ENCODE measurements at regions not wholly inside any gene's neighbourhood (a gene's known extent, or its start where the extent isn't known, plus 50 kb on each side); places are given as distances from the start of the nearest gene placed in this dataset.

- ChIA-PET POLR2A (no interaction called here), CTCF (no interaction called here)
- no peaks in the 10 kb centered on the region for H3K9me3 Mint-ChIP-seq
- no peaks in the 10 kb centered on the region for H3K36me3 Mint-ChIP-seq
- peaks cover 18% of the 10 kb centered on the region for H3K27me3 Mint-ChIP-seq (ENCODE audit: low read depth)
- ATAC-seq = no peak
- no peak for DNase-seq (ENCODE audit: low spot score)
- no peak overlapping the region for H3K4me3 Mint-ChIP-seq
- peaks cover 5% of the 10 kb centered on the region; the same call in 1 of the 2 replicates for H3K4me1 Mint-ChIP-seq
- no peak overlapping the region for H3K27ac Mint-ChIP-seq
- TF ChIP-seq ZNF425 (CRISPR knock-in tag; conservative IDR thresholded peaks at IDR 0.05) (no peak), ZSCAN18 (CRISPR knock-in tag; IDR thresholded peaks at IDR 0.05) (no peak), SMAD3 (CRISPR knock-in tag; IDR thresholded peaks at IDR 0.05; ENCODE audit: borderline replicate concordance) (no peak), ZNF263 (CRISPR knock-in tag; IDR thresholded peaks at IDR 0.05; ENCODE audit: low read depth) (no peak), CREM (CRISPR knock-in tag; IDR thresholded peaks at IDR 0.05) (no peak), ZNF423 (CRISPR knock-in tag; IDR thresholded peaks at IDR 0.05) (no peak), KAT7 (CRISPR knock-in tag; IDR thresholded peaks at IDR 0.05; ENCODE audit: borderline replicate concordance) (no peak), TCF7 (CRISPR knock-in tag; IDR thresholded peaks at IDR 0.05; ENCODE audit: low read depth) (no peak), TEAD4 (CRISPR knock-in tag; IDR thresholded peaks at IDR 0.05) (no peak), OVOL2 (CRISPR knock-in tag; IDR thresholded peaks at IDR 0.05; ENCODE audit: borderline replicate concordance) (no peak), GABPB1 (CRISPR knock-in tag; IDR thresholded peaks at IDR 0.05) (no peak), CTCF (IDR thresholded peaks at IDR 0.05) (no peak), SMAD4 (CRISPR knock-in tag; IDR thresholded peaks at IDR 0.05) (no peak), JAZF1 (CRISPR knock-in tag; IDR thresholded peaks at IDR 0.05) (no peak)
Observed at GRCh38 chr10:106511917-106512316, 652.6 kb downstream of the SORCS1 start.

- ChIA-PET CTCF (no interaction called here), POLR2A (no interaction called here)
- Mint-ChIP-seq H3K4me1 (peaks cover 5% of the 10 kb centered on the region; the same call in 1 of the 2 replicates), H3K4me3 (no peak overlapping the region), H3K9me3 (no peaks in the 10 kb centered on the region), H3K36me3 (no peaks in the 10 kb centered on the region), H3K27me3 (ENCODE audit: low read depth) (peaks cover 14% of the 10 kb centered on the region), H3K27ac (no peak overlapping the region)
- TF ChIP-seq ELF4 (CRISPR knock-in tag; IDR thresholded peaks at IDR 0.05; ENCODE audit: low read depth) (no peak), ZBTB21 (CRISPR knock-in tag; IDR thresholded peaks at IDR 0.05; ENCODE audit: borderline replicate concordance) (no peak), CREB1 (CRISPR knock-in tag; IDR thresholded peaks at IDR 0.05) (no peak), TP53 (CRISPR knock-in tag; IDR thresholded peaks at IDR 0.05) (no peak)
- no peak for DNase-seq (ENCODE audit: low spot score)
- no peak for ATAC-seq
Observed at GRCh38 chr10:106508950-106509349, 655.6 kb downstream of the SORCS1 start.

- H3K9me3 Mint-ChIP-seq = no peaks in the 10 kb centered on the region
- no peak overlapping the region for H3K27ac Mint-ChIP-seq
- no peaks in the 10 kb centered on the region for H3K4me1 Mint-ChIP-seq
- ChIA-PET CTCF (interaction anchor here (0.7 kb wide), 1 partner anchor 11 kb away, joined by 4 read pairs; no protein-coding TSS in a partner anchor), POLR2A (no interaction called here)
- ATAC-seq = no peak
- DNase-seq (ENCODE audit: low spot score) = no peak
- H3K27me3 Mint-ChIP-seq (ENCODE audit: low read depth) = peaks cover 6% of the 10 kb centered on the region
- no peak overlapping the region for H3K4me3 Mint-ChIP-seq
- H3K36me3 Mint-ChIP-seq = no peaks in the 10 kb centered on the region
- no peak for TF ChIP-seq KAT7 (CRISPR knock-in tag; IDR thresholded peaks at IDR 0.05; ENCODE audit: borderline replicate concordance)
- TF ChIP-seq ATF1 (CRISPR knock-in tag; IDR thresholded peaks at IDR 0.05) = no peak
- no peak for TF ChIP-seq NFATC4 (CRISPR knock-in tag; IDR thresholded peaks at IDR 0.05)
- no peak for TF ChIP-seq ZNF219 (CRISPR knock-in tag; IDR thresholded peaks at IDR 0.05; ENCODE audit: borderline replicate concordance)
- TF ChIP-seq TEAD4 (CRISPR knock-in tag; IDR thresholded peaks at IDR 0.05) = no peak
- no peak for TF ChIP-seq TEAD1 (CRISPR knock-in tag; IDR thresholded peaks at IDR 0.05)
- TF ChIP-seq ZNF532 (CRISPR knock-in tag; IDR thresholded peaks at IDR 0.05; ENCODE audit: borderline replicate concordance) = no peak
Observed at GRCh38 chr10:106506526-106507283, 657.8 kb downstream of the SORCS1 start.
